DND-41 (cell line): ENCODE measurements at regions not wholly inside any gene's neighbourhood (a gene's known extent, or its start where the extent isn't known, plus 50 kb on each side); places are given as distances from the start of the nearest gene placed in this dataset.

Experiments used
- ATAC-seq: fragments of 200-7000 bp; cut with Tn5 transposase; 3 replicates; pipeline ENCODE4 v1.9.1; 2021; ENCODE audit warnings: low read depth; ENCODE audit not compliant: insufficient read depth
- DNase-seq: peaks from one replicate; pipeline ENCODE4 v3.0.0-alpha.2; 2020
- H2AFZ ChIP-seq: 2 replicates; pipeline ENCODE4 v1.6.0; 2012; ENCODE audit warnings: low read depth, low read length
- H3K27ac ChIP-seq: 2 replicates; pipeline ENCODE4 v1.5.1; 2012; ENCODE audit warnings: low read length, inconsistent platforms
- H3K27me3 ChIP-seq: fragments of 200-600 bp; sonication (generic); 2 replicates; pipeline ENCODE4 v1.6.0; 2012; ENCODE audit warnings: low read length, mild to moderate bottlenecking, inconsistent platforms; ENCODE audit not compliant: insufficient read depth, poor library complexity
- H3K36me3 ChIP-seq: 2 replicates; pipeline ENCODE4 v1.5.1; 2012; ENCODE audit warnings: low read length, inconsistent platforms; ENCODE audit not compliant: insufficient read depth
- H3K4me1 ChIP-seq: 2 replicates; pipeline ENCODE4 v1.5.1; 2012; ENCODE audit warnings: mild to moderate bottlenecking, low read length; ENCODE audit not compliant: insufficient read depth
- H3K4me2 ChIP-seq: 2 replicates; pipeline ENCODE4 v1.6.0; 2012; ENCODE audit warnings: mild to moderate bottlenecking, moderate library complexity, low read length, inconsistent platforms; ENCODE audit not compliant: insufficient read depth
- H3K4me3 ChIP-seq, 2 experiments: fragments of 200-600 bp in 1 of 2; shearing (Covaris generic) in 1 of 2; 2 replicates each; pipeline ENCODE4 v1.5.1; 2012 to 2016; ENCODE audit warnings: inconsistent platforms in 2 of 2, low read length in 2 of 2, mild to moderate bottlenecking in 2 of 2, low read depth in 1 of 2, moderate library complexity in 1 of 2
- H3K79me2 ChIP-seq: 2 replicates; pipeline ENCODE4 v1.6.0; 2012; ENCODE audit warnings: low read length, inconsistent platforms; ENCODE audit not compliant: insufficient read depth
- H3K9ac ChIP-seq: 2 replicates; pipeline ENCODE4 v1.6.0; 2012; ENCODE audit warnings: low read depth, mild to moderate bottlenecking, inconsistent platforms, low read length, moderate library complexity
- H3K9me3 ChIP-seq: 2 replicates; pipeline ENCODE4 v1.5.1; 2012; ENCODE audit warnings: low read length, moderate library complexity, mild to moderate bottlenecking, inconsistent platforms; ENCODE audit not compliant: insufficient read depth, severe bottlenecking
- H4K20me1 ChIP-seq: 2 replicates; pipeline ENCODE4 v1.6.0; 2012; ENCODE audit warnings: low read length; ENCODE audit not compliant: insufficient read depth
- EZH2 ChIP-seq: IDR thresholded peaks from 3 replicates; pipeline ENCODE4 v1.6.1; 2012; ENCODE audit warnings: borderline replicate concordance, low read depth, mild to moderate bottlenecking, moderate library complexity, low read length, inconsistent platforms; ENCODE audit not compliant: severe bottlenecking
- TF ChIP-seq, protein P1 (sequence below): IDR thresholded peaks from 2 replicates; pipeline ENCODE4 v1.5.1; 2012; ENCODE audit warnings: borderline replicate concordance, low read length, moderate library complexity, mild to moderate bottlenecking; ENCODE audit not compliant: poor library complexity, severe bottlenecking; ENCODE audit errors: extremely low read depth

DNA sequence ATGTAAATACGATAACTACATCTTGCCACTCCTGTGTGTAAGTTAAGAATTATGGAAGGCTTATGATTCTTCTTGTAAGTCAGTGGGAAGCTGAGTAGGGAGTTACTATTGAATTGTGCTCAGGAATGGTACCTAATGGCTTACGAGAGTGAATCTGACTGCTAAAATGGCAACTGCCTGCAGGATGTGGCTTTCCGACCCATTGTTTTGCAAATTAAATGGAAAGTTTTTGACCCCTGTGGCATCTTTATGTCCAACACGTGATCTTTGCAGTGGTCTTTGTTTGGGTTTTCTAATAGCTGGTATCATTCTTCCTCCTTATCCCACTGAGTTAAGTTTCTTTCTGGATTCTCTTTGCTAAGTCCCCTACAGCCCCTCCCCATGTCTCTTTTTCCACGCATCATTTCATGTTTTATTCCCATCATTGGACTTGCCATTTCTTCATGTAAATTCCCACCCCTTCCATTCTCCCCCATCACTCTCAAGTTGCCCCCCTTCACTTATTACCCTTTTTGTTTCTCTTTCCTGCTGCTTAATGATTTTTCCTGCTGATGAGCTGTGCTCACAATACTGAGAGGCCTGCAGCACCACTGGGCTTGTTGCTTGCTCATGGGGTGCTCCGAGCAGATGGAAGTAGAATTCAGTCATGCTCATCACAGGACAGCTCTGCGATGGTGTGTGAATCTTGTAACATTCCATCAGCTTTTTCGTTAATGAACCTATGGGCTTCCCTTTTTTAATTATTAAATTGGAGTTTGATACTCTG is 428.2 kb upstream of the IL12A start:
- no peak overlapping the region for H3K27ac ChIP-seq
- no peak overlapping the region for H3K9ac ChIP-seq
- no peaks in the 10 kb centered on the region for H3K79me2 ChIP-seq
- no peaks in the 10 kb centered on the region for H4K20me1 ChIP-seq
- no peak overlapping the region for H3K4me3 ChIP-seq
- no peaks in the 10 kb centered on the region for H3K36me3 ChIP-seq
- H3K4me2 ChIP-seq = no peak overlapping the region
- ATAC-seq (no peak), DNase-seq (no peak)
- H3K27me3 ChIP-seq = no peaks in the 10 kb centered on the region
- TF ChIP-seq, protein P1, sequence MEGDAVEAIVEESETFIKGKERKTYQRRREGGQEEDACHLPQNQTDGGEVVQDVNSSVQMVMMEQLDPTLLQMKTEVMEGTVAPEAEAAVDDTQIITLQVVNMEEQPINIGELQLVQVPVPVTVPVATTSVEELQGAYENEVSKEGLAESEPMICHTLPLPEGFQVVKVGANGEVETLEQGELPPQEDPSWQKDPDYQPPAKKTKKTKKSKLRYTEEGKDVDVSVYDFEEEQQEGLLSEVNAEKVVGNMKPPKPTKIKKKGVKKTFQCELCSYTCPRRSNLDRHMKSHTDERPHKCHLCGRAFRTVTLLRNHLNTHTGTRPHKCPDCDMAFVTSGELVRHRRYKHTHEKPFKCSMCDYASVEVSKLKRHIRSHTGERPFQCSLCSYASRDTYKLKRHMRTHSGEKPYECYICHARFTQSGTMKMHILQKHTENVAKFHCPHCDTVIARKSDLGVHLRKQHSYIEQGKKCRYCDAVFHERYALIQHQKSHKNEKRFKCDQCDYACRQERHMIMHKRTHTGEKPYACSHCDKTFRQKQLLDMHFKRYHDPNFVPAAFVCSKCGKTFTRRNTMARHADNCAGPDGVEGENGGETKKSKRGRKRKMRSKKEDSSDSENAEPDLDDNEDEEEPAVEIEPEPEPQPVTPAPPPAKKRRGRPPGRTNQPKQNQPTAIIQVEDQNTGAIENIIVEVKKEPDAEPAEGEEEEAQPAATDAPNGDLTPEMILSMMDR = no peak
- no peak for TF ChIP-seq EZH2
- H3K9me3 ChIP-seq = no peaks in the 10 kb centered on the region
- no peaks in the 10 kb centered on the region for H3K4me1 ChIP-seq
- H2AFZ ChIP-seq = no peak overlapping the region

DNA sequence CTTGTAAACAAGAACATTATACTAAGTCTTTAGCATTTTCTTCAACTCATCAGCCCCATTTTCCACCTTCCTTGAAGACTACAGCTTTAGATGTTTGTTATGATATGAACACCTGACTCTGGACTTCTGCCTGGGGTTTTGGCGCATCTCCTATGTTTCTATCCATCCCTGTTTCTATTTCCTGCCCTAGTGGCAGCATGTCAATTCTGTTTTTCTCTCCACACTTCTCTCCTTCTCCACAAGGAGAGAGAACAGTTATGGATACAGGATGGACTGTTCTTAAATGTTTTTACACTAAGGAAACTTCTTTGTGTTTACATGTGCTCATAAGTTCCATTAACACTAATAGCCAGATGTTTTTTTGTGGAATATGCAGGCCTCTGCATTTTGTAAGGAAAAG is 423.3 kb upstream of the IL12A start:
- H3K4me2 ChIP-seq = no peak overlapping the region
- H4K20me1 ChIP-seq = no peaks in the 10 kb centered on the region
- no peak overlapping the region for H3K9ac ChIP-seq
- H2AFZ ChIP-seq = no peak overlapping the region
- H3K4me1 ChIP-seq = no peaks in the 10 kb centered on the region
- H3K9me3 ChIP-seq = no peaks in the 10 kb centered on the region
- H3K4me3 ChIP-seq = no peak overlapping the region
- H3K27ac ChIP-seq = no peak overlapping the region
- no peak for ATAC-seq
- TF ChIP-seq, protein P1 = no peak
- TF ChIP-seq EZH2 = no peak
- H3K79me2 ChIP-seq = no peaks in the 10 kb centered on the region
- H3K36me3 ChIP-seq = no peaks in the 10 kb centered on the region
- no peak for DNase-seq
- no peaks in the 10 kb centered on the region for H3K27me3 ChIP-seq

DNA sequence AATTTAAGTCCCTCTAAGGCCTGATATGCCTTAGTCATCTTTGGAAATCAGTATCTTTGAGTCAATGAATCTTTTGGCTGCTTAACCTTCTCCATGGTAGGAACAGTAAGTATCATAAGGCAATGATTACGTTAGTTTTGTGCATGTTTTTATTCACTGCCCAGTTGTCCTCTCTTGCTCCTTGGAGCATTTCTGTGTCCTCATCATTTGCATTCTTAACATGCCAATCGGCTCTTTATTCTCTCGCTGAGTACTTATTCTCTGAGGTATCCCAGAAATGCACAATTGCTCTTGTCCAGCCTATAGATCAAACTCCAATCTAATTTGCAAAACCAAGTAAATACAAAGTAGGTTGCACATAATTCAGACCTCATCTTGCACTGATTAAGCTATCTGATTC is 405.0 kb upstream of the IL12A start:
- Histone ChIP-seq H2AFZ (no peak overlapping the region), H3K36me3 (no peaks in the 10 kb centered on the region), H3K9me3 (no peaks in the 10 kb centered on the region), H3K27me3 (no peaks in the 10 kb centered on the region), H3K27ac (no peak overlapping the region), H3K4me1 (no peaks in the 10 kb centered on the region), H4K20me1 (no peaks in the 10 kb centered on the region), H3K79me2 (no peaks in the 10 kb centered on the region), H3K4me2 (no peak overlapping the region), H3K4me3 (no peak overlapping the region), H3K9ac (no peak overlapping the region)
- no peak for TF ChIP-seq EZH2
- TF ChIP-seq, protein P1 = no peak
- ATAC-seq = no peak
- no peak for DNase-seq
